GM12865 (cell line): ENCODE measurements at regions not wholly inside any gene's neighbourhood (a gene's known extent, or its start where the extent isn't known, plus 50 kb on each side); places are given as distances from the start of the nearest gene placed in this dataset.
"Not testable (repeated sequence)": the region's sequence is repeated elsewhere in the genome, so short reads cannot be mapped to it uniquely, and the experiment has no call there.

Source experiments
- DNase-seq: peaks from one replicate; pipeline ENCODE4 v3.0.0; 2010; ENCODE audit warnings: low read depth
- H3K4me3 ChIP-seq: 2 replicates; pipeline ENCODE4 v1.5.1; 2011; ENCODE audit warnings: mild to moderate bottlenecking, low read depth, low read length, control low read depth
- TF ChIP-seq, protein P1 (sequence below): IDR thresholded peaks from 2 replicates; pipeline ENCODE4 v1.5.1; 2011; ENCODE audit warnings: low read length, control low read depth, low read depth, inconsistent platforms; ENCODE audit not compliant: insufficient read depth; ENCODE audit errors: missing control alignments

GRCh38 chr20:24851346-24852019 lies 97.6 kb upstream of the CST7 start:
- H3K4me3 ChIP-seq, result no peak overlapping the region
- TF ChIP-seq, protein P1, sequence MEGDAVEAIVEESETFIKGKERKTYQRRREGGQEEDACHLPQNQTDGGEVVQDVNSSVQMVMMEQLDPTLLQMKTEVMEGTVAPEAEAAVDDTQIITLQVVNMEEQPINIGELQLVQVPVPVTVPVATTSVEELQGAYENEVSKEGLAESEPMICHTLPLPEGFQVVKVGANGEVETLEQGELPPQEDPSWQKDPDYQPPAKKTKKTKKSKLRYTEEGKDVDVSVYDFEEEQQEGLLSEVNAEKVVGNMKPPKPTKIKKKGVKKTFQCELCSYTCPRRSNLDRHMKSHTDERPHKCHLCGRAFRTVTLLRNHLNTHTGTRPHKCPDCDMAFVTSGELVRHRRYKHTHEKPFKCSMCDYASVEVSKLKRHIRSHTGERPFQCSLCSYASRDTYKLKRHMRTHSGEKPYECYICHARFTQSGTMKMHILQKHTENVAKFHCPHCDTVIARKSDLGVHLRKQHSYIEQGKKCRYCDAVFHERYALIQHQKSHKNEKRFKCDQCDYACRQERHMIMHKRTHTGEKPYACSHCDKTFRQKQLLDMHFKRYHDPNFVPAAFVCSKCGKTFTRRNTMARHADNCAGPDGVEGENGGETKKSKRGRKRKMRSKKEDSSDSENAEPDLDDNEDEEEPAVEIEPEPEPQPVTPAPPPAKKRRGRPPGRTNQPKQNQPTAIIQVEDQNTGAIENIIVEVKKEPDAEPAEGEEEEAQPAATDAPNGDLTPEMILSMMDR, result no peak

DNA sequence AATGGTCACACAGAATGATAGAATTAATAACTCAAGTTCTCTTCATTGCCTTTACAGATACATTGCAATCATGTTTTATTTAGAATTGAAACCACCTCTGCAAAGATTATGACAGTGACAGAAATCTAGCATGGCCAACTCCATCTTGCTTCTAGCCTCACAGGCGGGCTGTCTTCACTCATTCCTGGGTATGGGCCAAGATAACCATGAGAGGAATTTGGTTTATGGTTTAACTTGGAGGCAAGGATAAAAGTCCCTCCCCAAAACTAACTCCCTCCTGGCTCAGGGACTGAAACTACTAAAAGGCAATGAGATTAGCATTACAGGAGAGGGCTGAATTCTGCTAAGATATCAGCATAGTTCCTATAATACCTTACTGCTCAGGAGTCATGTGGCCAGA lies 95.2 kb upstream of the CST7 start:
- no peak overlapping the region for H3K4me3 ChIP-seq
- no peak for DNase-seq
- TF ChIP-seq, protein P1, result no peak

More at GRCh38 chr20:24851346-24852019, 97.6 kb upstream of the CST7 start:
- no peak for DNase-seq

DNA sequence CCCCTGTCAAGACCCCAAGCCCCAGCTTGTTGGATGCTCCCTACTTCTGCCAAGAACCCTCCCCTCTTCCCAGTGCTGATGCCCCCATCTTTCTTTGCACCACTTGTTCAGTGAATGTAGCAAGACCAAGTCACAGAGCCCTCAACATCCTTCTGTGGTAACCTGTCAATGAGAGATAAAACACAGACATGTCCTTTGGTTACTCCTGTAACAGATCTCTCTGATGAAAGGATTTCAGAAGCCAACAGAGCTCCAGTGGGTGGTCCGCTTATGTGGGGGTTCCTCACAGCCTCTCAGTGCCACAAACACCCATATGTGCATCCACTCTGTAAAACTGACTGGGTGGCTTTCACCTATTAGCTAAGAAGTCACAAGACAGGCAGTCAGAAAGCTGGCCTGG lies 93.2 kb upstream of the CST7 start:
- DNase-seq, result no peak
- H3K4me3 ChIP-seq, result no peak overlapping the region
- TF ChIP-seq, protein P1, result no peak

DNA sequence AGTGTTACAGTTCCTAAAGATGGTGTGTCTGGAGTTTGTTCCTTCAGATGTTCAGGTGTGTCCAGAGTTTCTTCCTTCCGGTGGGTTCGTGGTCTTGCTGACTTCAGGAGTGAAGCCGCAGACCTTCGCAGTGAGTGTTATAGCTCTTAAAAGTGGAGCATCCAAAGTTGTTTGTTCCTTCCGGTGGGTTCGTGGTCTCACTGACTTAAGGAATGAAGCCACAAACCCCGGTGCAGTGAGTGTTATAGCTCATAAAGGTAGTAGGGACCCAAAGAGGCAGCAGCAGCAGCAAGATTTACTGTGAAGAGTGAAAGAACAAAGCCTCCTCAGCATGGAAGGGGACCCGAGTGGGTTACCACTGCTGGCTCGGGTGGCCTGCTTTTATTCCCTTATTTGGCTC lies 90.6 kb upstream of the CST7 start:
- not testable (repeated sequence) for H3K4me3 ChIP-seq, DNase-seq

- no peak for DNase-seq
- H3K4me3 ChIP-seq, result no peak overlapping the region
- TF ChIP-seq, protein P1, result no peak
Measured at GRCh38 chr20:24859539-24859938, 89.5 kb upstream of the CST7 start.

GRCh38 chr20:24862186-24862585 lies 86.9 kb upstream of the CST7 start:
- no peak overlapping the region for H3K4me3 ChIP-seq
- TF ChIP-seq, protein P1, result no peak
- DNase-seq, result no peak

- TF ChIP-seq, protein P1, result no peak
Measured at GRCh38 chr20:24862606-24863005, 86.5 kb upstream of the CST7 start.

More at GRCh38 chr20:24862606-24863005, 86.5 kb upstream of the CST7 start:
- no peak for DNase-seq
- no peak overlapping the region for H3K4me3 ChIP-seq
